ENCODE measurements at regions not wholly inside any gene's neighbourhood (a gene's known extent, or its start where the extent isn't known, plus 50 kb on each side); places are given as distances from the start of the nearest gene placed in this dataset.

DNA sequence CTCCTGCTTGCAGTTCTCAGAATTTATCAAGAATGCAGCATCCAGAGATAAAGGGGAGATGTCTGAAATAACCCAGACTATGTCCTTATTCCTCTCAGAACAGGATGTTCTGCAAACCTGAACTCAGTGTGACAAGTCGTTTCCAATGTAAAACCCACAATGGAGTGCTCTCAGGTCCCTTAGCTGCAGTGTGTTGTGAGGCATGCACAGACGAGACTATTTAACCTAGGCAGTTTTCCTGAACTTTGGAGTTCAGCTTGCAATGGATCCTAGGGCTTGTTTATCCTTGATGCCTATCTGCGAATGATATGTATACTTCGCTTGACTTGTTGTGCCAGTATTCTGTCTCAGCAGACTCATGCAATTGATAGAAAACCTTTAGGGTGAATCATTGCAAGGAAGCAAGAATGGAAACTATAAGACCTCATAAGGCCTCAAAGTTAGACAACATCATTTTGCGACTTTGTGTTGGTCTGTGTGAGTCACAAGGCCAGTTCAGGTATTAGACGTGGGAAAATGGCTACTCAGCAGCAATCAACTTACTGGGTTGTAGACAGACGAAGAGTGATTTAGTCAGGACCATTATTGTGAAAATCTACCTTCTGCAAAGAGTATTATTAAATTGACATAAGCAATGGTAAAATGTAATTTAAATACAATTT lies 2439.9 kb upstream of the PCDH20 start:
- TF ChIP-seq NFIC (IDR thresholded peaks at IDR 0.05) (no peak), EGR1 (IDR thresholded peaks at IDR 0.05) (no peak), EP300 (IDR thresholded peaks at IDR 0.05; ENCODE audit: borderline replicate concordance) (no peak), RAD21 (IDR thresholded peaks at IDR 0.05; ENCODE audit: low read depth) (no peak), CREB1 (IDR thresholded peaks at IDR 0.05; ENCODE audit: low read depth) (no peak), TAF1 (IDR thresholded peaks at IDR 0.05; ENCODE audit: low read depth) (no peak)
- TF ChIP-seq, protein P1, sequence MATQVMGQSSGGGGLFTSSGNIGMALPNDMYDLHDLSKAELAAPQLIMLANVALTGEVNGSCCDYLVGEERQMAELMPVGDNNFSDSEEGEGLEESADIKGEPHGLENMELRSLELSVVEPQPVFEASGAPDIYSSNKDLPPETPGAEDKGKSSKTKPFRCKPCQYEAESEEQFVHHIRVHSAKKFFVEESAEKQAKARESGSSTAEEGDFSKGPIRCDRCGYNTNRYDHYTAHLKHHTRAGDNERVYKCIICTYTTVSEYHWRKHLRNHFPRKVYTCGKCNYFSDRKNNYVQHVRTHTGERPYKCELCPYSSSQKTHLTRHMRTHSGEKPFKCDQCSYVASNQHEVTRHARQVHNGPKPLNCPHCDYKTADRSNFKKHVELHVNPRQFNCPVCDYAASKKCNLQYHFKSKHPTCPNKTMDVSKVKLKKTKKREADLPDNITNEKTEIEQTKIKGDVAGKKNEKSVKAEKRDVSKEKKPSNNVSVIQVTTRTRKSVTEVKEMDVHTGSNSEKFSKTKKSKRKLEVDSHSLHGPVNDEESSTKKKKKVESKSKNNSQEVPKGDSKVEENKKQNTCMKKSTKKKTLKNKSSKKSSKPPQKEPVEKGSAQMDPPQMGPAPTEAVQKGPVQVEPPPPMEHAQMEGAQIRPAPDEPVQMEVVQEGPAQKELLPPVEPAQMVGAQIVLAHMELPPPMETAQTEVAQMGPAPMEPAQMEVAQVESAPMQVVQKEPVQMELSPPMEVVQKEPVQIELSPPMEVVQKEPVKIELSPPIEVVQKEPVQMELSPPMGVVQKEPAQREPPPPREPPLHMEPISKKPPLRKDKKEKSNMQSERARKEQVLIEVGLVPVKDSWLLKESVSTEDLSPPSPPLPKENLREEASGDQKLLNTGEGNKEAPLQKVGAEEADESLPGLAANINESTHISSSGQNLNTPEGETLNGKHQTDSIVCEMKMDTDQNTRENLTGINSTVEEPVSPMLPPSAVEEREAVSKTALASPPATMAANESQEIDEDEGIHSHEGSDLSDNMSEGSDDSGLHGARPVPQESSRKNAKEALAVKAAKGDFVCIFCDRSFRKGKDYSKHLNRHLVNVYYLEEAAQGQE (IDR thresholded peaks at IDR 0.05; ENCODE audit: low read depth) = no peak
- TF ChIP-seq, protein P2, sequence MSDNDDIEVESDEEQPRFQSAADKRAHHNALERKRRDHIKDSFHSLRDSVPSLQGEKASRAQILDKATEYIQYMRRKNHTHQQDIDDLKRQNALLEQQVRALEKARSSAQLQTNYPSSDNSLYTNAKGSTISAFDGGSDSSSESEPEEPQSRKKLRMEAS (IDR thresholded peaks at IDR 0.05) = no peak

DNA sequence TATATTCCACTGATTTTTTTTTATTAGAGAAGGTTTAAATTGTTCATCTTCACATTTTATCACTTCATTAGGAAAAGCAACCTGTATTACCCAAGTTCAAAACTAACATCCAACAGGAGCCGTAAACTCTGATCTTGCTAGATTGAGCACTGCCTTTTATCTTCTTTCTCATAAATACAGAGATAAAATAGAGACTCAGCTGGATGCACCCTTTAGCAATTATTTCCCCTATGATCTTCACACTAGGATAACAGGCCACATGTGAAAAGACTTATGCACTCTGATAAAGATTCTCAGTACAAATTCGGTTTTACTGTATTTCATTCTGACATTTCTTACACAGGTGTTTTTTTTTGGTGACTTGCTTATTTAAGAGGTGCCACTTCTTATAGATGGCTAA lies 2438.2 kb upstream of the PCDH20 start:
- TF ChIP-seq, protein P1 (IDR thresholded peaks at IDR 0.05; ENCODE audit: low read depth) = no peak
- TF ChIP-seq YY1 (IDR thresholded peaks at IDR 0.05; ENCODE audit: low read depth) = no peak
- TF ChIP-seq ZBTB7A (IDR thresholded peaks at IDR 0.05; ENCODE audit: low read depth) = no peak
- no peak for TF ChIP-seq EP300 (IDR thresholded peaks at IDR 0.05; ENCODE audit: borderline replicate concordance)
- TF ChIP-seq TCF12 (IDR thresholded peaks at IDR 0.05; ENCODE audit: low read depth) = no peak
- TF ChIP-seq EGR1 (IDR thresholded peaks at IDR 0.05) = no peak
- TF ChIP-seq, protein P3, sequence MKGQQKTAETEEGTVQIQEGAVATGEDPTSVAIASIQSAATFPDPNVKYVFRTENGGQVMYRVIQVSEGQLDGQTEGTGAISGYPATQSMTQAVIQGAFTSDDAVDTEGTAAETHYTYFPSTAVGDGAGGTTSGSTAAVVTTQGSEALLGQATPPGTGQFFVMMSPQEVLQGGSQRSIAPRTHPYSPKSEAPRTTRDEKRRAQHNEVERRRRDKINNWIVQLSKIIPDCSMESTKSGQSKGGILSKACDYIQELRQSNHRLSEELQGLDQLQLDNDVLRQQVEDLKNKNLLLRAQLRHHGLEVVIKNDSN (IDR thresholded peaks at IDR 0.05) = no peak
- no peak for TF ChIP-seq TAF1 (IDR thresholded peaks at IDR 0.05; ENCODE audit: low read depth)
- TF ChIP-seq, protein P2 (IDR thresholded peaks at IDR 0.05) = no peak
- no peak for TF ChIP-seq FOXM1 (IDR thresholded peaks at IDR 0.05; ENCODE audit: borderline replicate concordance, low read depth)
- TF ChIP-seq CEBPB (IDR thresholded peaks at IDR 0.05) = no peak
- TF ChIP-seq CREB1 (IDR thresholded peaks at IDR 0.05; ENCODE audit: low read depth) = no peak
- no peak for TF ChIP-seq TEAD4 (IDR thresholded peaks at IDR 0.05)
- TF ChIP-seq NFIC (IDR thresholded peaks at IDR 0.05) = no peak
- no peak for TF ChIP-seq RAD21 (IDR thresholded peaks at IDR 0.05; ENCODE audit: low read depth)

DNA sequence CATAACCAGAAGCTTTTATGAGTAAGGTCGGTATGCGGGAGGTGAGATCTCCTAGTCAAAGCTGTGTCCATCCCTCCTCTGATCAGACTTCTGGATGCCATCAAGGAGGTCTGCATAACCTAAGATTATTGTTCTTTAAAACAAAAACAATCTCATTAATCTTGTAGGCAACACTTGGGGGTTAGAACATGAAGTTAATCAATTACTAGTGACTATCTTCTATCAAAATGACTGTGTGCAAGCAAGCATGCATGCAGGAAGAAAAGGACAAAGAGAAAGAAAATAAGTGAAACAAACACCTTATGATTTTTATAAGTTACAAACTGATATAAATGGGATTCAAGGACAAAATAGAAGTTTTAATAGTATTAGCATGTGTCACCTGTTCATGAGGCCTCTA lies 2435.9 kb upstream of the PCDH20 start:
- TF ChIP-seq EGR1 (IDR thresholded peaks at IDR 0.05) (no peak), YY1 (IDR thresholded peaks at IDR 0.05; ENCODE audit: low read depth) (no peak), NFIC (IDR thresholded peaks at IDR 0.05) (no peak), TEAD4 (IDR thresholded peaks at IDR 0.05) (no peak), ZBTB7A (IDR thresholded peaks at IDR 0.05; ENCODE audit: low read depth) (no peak), TCF12 (IDR thresholded peaks at IDR 0.05; ENCODE audit: low read depth) (no peak), CREB1 (IDR thresholded peaks at IDR 0.05; ENCODE audit: low read depth) (no peak), CEBPB (IDR thresholded peaks at IDR 0.05) (no peak), TAF1 (IDR thresholded peaks at IDR 0.05; ENCODE audit: low read depth) (no peak), RAD21 (IDR thresholded peaks at IDR 0.05; ENCODE audit: low read depth) (no peak), EP300 (IDR thresholded peaks at IDR 0.05; ENCODE audit: borderline replicate concordance) (no peak), FOXM1 (IDR thresholded peaks at IDR 0.05; ENCODE audit: borderline replicate concordance, low read depth) (no peak)
- TF ChIP-seq, protein P1 (IDR thresholded peaks at IDR 0.05; ENCODE audit: low read depth) = no peak
- TF ChIP-seq, protein P3 (IDR thresholded peaks at IDR 0.05) = no peak
- TF ChIP-seq, protein P2 (IDR thresholded peaks at IDR 0.05) = no peak
